ENCODE measurements at regions not wholly inside any gene's neighbourhood (a gene's known extent, or its start where the extent isn't known, plus 50 kb on each side); places are given as distances from the start of the nearest gene placed in this dataset.

DNA sequence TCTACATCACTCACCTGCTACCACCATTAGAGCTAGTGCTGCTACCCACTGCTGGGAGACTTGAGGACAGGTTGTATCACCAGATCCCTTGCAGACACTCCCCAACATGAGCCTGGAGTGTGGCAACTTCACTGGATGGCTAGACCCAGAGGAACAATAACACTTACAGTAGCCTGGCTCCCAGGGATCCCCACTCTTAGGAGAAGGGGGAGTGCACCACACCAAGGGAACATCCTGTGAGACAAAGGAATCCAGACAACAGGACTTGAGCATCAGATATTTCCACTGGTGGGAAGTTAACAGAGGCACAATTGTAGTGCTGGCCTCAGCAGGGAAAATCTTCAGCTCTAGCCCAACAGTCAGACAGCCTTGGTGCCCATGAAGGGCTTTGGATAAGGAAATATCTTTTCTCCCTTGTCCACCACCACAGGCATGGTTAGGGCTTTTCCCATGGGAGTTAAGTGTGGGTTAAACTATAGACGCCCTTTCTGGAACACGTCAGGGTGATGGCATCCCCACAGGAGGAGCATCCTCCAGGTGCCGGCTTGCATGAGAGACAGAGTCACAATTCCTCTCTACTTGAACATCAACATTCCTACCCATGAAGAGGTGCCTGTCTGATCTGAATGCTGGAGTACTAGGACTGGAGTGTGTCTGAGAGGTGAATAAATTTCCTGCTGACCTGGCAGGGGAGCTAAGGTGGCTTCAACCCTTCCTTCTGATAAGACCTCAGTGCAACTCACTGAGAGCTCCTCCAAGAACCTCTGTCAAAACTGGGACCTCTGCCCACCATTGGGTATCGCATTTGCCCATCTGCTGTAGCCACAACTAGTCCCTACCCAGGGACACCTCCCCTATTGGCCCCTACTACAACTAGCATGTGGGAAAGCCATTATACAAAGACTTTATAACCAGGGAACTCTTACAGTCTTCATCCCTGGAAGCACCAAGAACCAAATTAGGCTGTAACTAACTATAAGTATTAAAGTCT, 55.4 kb upstream of the SIRPG start:
- no peak for DNase-seq (ENCODE audit: low read depth)

DNA sequence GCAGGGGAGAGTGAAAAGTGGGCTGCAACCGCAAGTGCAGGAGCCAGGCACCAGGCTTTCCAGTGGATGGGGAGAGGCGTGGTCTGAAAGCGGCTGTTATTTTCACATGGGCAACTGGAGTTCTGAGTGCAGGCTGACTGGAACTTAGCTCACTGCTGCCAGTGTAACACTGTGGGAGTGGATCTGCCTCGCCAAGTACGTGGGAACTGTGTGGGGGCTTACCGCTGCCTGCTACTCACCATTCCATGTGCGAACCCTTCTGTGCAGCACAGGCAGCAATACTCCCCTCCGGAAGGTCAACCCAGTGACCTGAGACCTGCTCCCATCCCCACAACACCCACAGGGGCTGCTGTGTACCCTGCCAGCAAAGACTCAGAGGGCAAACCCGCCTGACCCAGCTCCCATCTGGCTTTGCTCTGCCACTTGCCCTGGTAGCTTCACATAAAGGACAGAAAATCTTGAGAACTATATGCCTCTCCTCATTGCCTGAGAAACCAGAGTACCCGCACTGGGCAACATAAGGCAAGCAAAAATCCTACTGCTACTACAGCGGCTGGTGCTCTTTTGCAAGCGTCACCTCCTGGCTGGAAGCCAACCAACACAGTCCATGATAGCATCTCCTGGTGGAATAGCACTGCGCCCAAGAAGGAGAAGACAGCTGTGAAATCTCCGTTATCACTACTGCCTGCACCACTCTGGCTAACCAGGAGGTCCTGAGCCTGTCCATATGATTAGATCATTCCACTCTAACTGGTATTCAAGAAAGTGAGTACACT, 54.4 kb upstream of the SIRPG start:
- no peak for DNase-seq (ENCODE audit: low read depth)

DNA sequence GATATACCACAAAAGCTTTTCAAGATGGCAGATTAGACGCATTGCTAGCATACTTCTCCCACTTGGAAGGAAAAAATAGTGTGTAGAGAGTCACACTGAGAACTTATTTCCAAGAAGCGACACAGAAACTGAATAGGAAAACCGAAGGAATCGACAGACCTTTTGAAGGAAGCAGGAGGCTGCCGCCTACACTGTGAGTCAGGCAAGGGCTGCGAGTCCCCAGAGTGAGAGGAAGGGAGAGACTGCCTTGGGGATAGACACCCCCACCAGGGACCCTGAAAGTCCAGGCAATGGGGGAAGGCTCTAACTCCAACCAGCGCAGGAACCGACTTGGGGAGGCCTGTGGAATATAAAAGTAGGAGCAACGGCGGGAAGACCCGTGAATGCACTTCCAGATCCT, 53.7 kb upstream of the SIRPG start:
- no peak for DNase-seq (ENCODE audit: low read depth)

DNA sequence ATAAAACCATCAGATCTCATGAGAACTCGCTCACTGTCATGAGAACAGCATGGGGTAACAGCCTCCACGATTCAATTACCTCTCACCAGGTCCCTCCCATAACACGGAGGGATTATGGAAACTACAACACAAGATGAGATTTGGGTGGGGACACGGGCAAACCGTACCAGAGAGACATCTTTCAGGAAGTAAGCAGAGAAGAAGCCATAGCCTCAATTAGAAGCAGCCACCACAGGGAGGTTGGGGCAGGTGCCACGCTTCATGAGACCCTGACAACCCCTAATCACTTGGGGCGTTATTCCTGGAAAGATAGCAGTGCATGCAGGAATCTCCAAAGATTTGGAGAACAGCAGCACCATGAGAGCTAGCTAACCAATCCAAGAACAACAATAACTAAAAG, 52.9 kb upstream of the SIRPG start:
- DNase-seq (ENCODE audit: low read depth) = no peak

GRCh38 chr20:1707588-1708449, 50.2 kb upstream of the SIRPG start:
- no peak for DNase-seq (ENCODE audit: low read depth)

Data from iris pigment epithelial cell (primary cell).